ENCODE measurements at regions not wholly inside any gene's neighbourhood (a gene's known extent, or its start where the extent isn't known, plus 50 kb on each side); places are given as distances from the start of the nearest gene placed in this dataset.

GRCh38 chr13:62126400-62126799 lies 710.8 kb upstream of the PCDH20 start:
- DNase-seq (ENCODE audit: low read depth), result no peak
- no peak for TF ChIP-seq CTCF (IDR thresholded peaks at IDR 0.05; ENCODE audit: low read depth, low read length, missing control alignments)
- no peak overlapping the region for H3K4me3 ChIP-seq (ENCODE audit: low read depth, low read length)
- in situ Hi-C loops (cut with HindIII; ENCODE audit: low sequenced_read_pairs), result no loop called here

- H3K4me3 ChIP-seq (ENCODE audit: low read depth, low read length), result no peak overlapping the region
- no peak for TF ChIP-seq CTCF (IDR thresholded peaks at IDR 0.05; ENCODE audit: low read depth, low read length, missing control alignments)
- no peak for DNase-seq (ENCODE audit: low read depth)
- in situ Hi-C loops (cut with HindIII; ENCODE audit: low sequenced_read_pairs), result no loop called here
Measured at GRCh38 chr13:62125451-62125850, 709.8 kb upstream of the PCDH20 start.

GRCh38 chr13:62123409-62123808 lies 707.8 kb upstream of the PCDH20 start:
- TF ChIP-seq CTCF (IDR thresholded peaks at IDR 0.05; ENCODE audit: low read depth, low read length, missing control alignments), result no peak
- no peak for DNase-seq (ENCODE audit: low read depth)
- in situ Hi-C loops (cut with HindIII; ENCODE audit: low sequenced_read_pairs), result no loop called here
- no peak overlapping the region for H3K4me3 ChIP-seq (ENCODE audit: low read depth, low read length)

GRCh38 chr13:62122434-62122833 lies 706.8 kb upstream of the PCDH20 start:
- no peak overlapping the region for H3K4me3 ChIP-seq (ENCODE audit: low read depth, low read length)
- in situ Hi-C loops (cut with HindIII; ENCODE audit: low sequenced_read_pairs), result no loop called here
- no peak for TF ChIP-seq CTCF (IDR thresholded peaks at IDR 0.05; ENCODE audit: low read depth, low read length, missing control alignments)
- DNase-seq (ENCODE audit: low read depth), result no peak

- no peak overlapping the region for H3K4me3 ChIP-seq (ENCODE audit: low read depth, low read length)
- DNase-seq (ENCODE audit: low read depth), result peak; percentile 3
- in situ Hi-C loops (cut with HindIII; ENCODE audit: low sequenced_read_pairs), result no loop called here
- no peak for TF ChIP-seq CTCF (IDR thresholded peaks at IDR 0.05; ENCODE audit: low read depth, low read length, missing control alignments)
Measured at GRCh38 chr13:62119739-62120700, 704.4 kb upstream of the PCDH20 start.

- H3K4me3 ChIP-seq (ENCODE audit: low read depth, low read length), result no peak overlapping the region
- no peak for TF ChIP-seq CTCF (IDR thresholded peaks at IDR 0.05; ENCODE audit: low read depth, low read length, missing control alignments)
- in situ Hi-C loops (cut with HindIII; ENCODE audit: low sequenced_read_pairs), result no loop called here
- DNase-seq (ENCODE audit: low read depth), result no peak
Measured at GRCh38 chr13:62115831-62116230, 700.2 kb upstream of the PCDH20 start.
